CD4-positive, alpha-beta T cell treated with Interleukin-12 subunit alpha and Interleukin-12 subunit beta, for 1 hour (primary cell): ENCODE measurements at regions not wholly inside any gene's neighbourhood (a gene's known extent, or its start where the extent isn't known, plus 50 kb on each side); places are given as distances from the start of the nearest gene placed in this dataset.

ENCODE experiments used
- DNase-seq: peaks from one replicate; pipeline ENCODE4 v3.0.0-alpha.2; 2020

- no peak for DNase-seq
These were observed 93.1 kb upstream of the VSTM2B start for GRCh38 chr19:29432677-29433076.

- no peak for DNase-seq
These were observed 89.1 kb upstream of the VSTM2B start for GRCh38 chr19:29436591-29437103.

GRCh38 chr19:29439021-29439420 is 86.8 kb upstream of the VSTM2B start:
- no peak for DNase-seq

GRCh38 chr19:29439688-29440550 is 85.9 kb upstream of the VSTM2B start:
- DNase-seq, result no peak

- DNase-seq, result no peak
These were observed 83.7 kb upstream of the VSTM2B start for GRCh38 chr19:29442094-29442493.

DNA sequence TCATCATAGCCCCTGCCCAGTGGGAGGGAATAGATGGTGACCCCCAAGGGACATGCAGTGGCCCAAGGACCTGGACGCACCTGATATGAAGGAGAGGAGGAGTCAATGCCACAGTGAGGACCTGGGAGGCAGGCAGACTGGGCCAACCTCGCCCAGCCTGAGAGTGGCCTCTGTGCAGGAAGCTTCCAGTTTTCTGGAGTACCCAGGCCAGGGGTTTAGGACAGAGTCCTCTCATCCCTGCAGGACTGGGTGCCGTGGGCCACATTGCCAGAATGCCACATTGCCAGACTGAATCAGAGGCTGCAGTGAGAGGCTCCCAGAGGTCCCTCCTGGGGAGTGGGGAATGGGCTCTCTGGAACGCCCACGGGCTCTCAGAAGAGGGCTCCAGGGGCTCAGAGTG is 82.9 kb upstream of the VSTM2B start:
- DNase-seq, result no peak

GRCh38 chr19:29445246-29445645 is 80.5 kb upstream of the VSTM2B start:
- DNase-seq, result no peak

GRCh38 chr19:29446361-29446760 is 79.4 kb upstream of the VSTM2B start:
- no peak for DNase-seq

- no peak for DNase-seq
These were observed 77.7 kb upstream of the VSTM2B start for GRCh38 chr19:29448046-29448445.

GRCh38 chr19:29449371-29449770 is 76.4 kb upstream of the VSTM2B start:
- no peak for DNase-seq

DNA sequence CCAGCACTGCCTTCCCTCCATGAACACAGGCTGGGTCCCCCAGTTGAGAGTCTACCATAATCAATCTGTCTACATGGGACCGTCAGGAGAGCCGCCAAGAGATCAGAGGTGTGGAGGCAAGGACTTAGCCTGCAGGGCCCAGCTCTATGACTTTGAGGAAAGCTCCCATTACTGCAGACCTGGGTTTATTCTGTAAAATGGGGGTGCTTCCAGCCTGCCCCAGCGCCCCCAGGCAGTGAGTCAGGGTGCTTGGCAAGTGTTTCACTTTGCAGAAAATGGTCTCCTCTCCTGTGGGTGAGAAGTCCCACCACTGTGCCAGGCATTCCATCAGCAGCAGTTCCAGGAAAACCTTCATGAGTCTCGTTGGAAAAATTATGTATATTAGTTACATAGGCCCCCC is 75.5 kb upstream of the VSTM2B start:
- DNase-seq, result no peak

- no peak for DNase-seq
These were observed 75.0 kb upstream of the VSTM2B start for GRCh38 chr19:29450812-29451211.

DNA sequence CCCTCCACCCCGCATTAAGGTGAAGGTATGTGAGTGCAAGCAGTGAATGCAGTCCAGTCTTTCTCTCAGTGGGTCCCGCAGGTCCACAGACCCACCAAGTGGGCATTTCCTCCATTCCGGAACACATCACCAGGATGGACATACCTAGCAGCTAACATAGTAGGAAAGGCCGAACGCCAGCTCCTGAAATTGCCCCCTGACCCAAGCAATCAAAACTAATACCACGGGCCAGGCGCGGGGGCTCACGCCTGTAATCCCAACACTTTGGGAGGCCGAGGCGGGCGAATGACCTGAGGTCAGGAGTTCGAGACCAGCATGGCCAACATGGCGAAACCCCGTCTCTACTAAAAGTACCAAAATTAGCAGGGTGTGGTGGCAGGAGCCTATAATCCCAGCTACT is 71.7 kb upstream of the VSTM2B start:
- DNase-seq, result no peak

DNA sequence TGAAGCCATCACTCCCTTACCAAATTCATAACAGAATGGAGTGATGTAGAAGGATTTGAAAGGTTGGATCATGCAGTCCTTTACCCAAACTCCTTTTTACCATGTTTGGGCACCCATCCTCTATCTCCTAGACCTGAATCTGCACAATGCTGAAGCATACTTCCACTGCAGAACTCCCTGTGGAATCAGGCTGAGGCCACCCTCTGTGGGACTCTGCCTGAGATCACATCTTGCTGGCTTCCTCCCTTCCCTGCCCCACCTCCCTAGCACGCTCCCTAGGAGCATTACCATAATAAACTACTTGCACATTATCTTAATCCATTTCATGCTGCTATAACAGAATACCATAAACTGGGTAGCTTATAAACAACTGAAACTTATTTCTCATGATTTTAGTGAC is 68.4 kb upstream of the VSTM2B start:
- DNase-seq, result no peak

DNA sequence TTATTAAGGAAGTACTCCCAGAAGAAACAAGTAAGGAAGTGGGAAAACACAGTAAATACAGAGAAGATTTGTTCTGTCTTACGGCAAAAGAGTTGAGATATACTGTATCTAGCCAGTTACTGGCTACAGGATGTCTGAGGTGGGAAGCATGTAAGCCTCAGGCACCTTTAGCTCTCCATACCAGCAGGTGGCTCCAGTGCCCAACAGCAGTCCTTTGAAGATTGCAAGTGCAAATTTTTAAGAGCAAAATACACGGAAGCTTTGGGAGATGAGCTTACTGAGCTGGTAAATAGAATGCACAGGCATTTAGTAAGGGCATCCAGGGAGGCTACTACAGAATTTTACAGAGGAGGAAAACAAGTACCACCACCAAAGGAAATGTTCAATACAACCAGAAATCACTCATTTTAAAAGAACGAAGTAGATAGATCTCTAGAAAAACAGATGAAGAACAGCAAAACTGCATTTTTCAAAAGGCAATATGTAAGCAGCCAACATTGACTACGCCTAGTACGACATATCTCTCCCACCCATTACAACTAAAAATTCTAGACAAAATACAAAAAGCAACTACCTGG is 57.9 kb upstream of the VSTM2B start:
- DNase-seq, result peak; percentile 6

GRCh38 chr19:29475469-29475868 is 50.3 kb upstream of the VSTM2B start:
- DNase-seq, result no peak
